HG02970 (cell line): ENCODE measurements at regions not wholly inside any gene's neighbourhood (a gene's known extent, or its start where the extent isn't known, plus 50 kb on each side); places are given as distances from the start of the nearest gene placed in this dataset.

Experiments
- ATAC-seq: cut with Tn5 transposase; IDR thresholded peaks from one replicate; pipeline ENCODE4 v1.9.1; 2021; ENCODE audit warnings: mild to moderate bottlenecking, moderate library complexity, moderate number of reproducible peaks; ENCODE audit not compliant: unreplicated experiment, low FRiP score

- no peak for ATAC-seq
These were observed 429.8 kb downstream of the BCOR start for GRCh38 chrX:39667736-39668482.

GRCh38 chrX:39669668-39670067 is 428.1 kb downstream of the BCOR start:
- ATAC-seq: no peak

DNA sequence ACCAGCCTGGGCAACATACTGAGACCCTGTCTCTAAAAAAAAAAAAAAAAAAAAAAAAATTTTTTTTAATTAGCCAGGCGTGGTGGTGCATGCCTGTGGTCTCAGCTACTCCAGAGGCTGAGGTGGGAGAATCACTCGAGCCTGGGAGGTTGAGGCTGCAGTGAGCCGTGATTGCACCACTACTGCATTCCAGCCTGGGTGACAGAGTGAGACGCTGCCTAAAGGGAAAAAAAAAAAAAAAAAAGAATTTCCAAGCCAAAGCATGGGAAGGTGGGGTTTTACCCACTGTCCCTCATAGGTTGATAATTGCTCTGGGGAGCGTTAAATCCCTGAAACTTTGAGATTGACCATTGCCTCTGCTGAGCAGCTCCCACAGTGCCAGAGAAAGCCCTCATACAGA is 427.5 kb downstream of the BCOR start:
- no peak for ATAC-seq

- ATAC-seq: no peak
These were observed 425.4 kb downstream of the BCOR start for GRCh38 chrX:39672405-39672804.

DNA sequence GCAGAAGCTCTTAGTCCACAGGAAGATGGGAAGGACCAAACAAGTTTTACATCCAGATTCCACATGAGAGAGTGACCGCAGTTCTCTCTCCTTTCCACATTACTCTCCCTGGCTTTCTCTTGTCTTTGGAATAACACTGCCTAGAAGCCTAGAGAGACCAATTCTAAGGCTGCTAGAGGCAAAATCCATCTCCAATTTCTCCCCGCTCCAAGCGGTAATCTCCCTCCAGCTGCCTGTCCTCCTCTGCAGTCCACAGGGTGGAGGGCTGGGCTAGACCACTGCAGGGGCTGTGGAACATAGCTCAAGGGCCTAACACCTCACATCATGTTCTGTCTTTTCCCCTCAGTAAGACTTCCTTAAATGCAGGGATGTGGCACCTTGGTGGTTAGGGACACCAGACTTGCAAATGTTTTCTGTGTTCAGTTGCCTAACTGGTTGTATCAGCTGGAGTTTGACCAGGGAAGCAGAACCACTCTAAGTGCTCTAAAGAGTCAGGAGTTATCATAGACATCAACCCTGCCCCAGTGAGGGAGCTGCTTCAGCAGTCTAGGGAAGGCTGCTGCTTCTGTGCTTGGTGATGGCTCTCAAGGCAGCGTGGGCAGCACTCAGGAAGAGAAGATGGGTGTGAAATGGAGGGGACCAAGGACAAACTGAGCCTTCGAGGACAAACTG is 423.1 kb downstream of the BCOR start:
- ATAC-seq: no peak

DNA sequence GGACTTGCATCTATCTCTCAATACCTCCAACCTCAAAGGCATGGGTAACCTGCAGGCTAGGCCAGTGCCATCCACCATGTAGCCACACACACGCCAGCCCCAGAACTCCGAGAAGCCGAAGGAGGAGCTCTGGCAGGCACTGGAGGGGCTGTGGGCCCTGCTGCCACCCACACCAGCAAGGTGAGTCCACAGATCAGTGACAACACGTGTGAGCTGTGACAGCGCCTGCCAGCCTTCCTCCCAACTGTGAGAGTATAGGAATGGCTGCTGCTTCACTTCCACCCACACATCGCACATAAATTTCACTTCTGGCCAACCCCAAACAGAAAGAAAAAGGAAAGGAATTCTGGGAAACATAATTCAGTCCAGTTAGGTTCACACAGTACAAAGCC is 422.6 kb downstream of the BCOR start:
- no peak for ATAC-seq

DNA sequence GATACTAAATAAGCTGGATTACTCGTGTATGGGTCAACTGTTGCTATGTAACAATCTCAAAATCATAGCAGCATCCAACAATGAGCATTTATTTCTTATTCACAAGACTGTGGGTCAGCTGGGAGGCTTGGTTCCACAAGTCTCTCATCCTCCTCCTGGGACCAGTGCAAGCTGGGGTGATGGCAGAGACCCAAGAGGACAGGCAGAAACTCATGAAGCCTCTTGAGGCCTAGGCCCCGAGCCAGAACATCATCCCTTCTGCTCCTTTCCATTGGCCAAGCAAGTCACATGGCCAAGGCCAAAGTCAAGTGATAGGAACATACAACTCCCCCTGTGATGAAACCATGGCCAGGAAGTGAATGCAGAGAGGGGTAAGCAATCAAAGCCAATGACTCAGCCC is 422.1 kb downstream of the BCOR start:
- ATAC-seq: no peak

GRCh38 chrX:39676434-39676833 is 421.3 kb downstream of the BCOR start:
- no peak for ATAC-seq

- ATAC-seq: no peak
These were observed 420.2 kb downstream of the BCOR start for GRCh38 chrX:39677585-39677977.

- no peak for ATAC-seq
These were observed 419.6 kb downstream of the BCOR start for GRCh38 chrX:39677978-39678791.

GRCh38 chrX:39678914-39679313 is 418.8 kb downstream of the BCOR start:
- ATAC-seq: no peak

DNA sequence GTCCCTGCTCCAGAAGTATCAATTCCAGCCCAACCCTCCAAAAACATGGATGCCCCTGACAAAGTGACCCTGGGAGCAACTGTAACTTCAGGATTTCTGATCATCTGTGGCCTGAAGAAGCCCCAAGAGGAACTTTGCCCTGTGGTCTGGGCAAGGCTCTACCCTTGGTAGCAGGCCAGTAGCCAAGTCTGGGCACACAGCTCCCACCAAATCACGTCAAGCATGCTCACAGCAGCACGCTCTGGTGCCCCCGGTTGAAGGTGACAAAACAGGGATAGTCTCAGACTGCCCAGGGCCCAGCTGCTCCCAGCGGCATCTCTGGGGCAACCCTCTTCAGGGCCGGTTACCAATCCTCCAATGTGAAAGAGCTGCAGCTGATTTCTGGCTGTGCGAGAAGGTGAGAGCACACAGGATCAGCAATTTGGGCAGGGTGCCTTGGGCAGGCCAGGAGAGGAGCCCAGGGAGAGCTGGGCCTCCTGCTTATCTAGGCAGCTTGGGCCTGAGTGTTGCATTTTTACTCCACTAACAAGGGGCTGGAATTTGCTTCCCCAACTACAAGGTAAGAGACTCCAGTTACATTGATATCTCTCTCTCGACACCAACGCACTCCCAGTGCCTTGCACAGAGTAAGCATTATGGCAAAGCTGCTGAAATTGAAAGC is 418.1 kb downstream of the BCOR start:
- ATAC-seq: no peak

GRCh38 chrX:39681885-39682284 is 415.9 kb downstream of the BCOR start:
- ATAC-seq: no peak

GRCh38 chrX:39682778-39683177 is 415.0 kb downstream of the BCOR start:
- no peak for ATAC-seq

- ATAC-seq: no peak
These were observed 409.6 kb downstream of the BCOR start for GRCh38 chrX:39688219-39688575.

- ATAC-seq: no peak
These were observed 409.0 kb downstream of the BCOR start for GRCh38 chrX:39688576-39689375.

GRCh38 chrX:39689376-39690104 is 408.2 kb downstream of the BCOR start:
- ATAC-seq: no peak

GRCh38 chrX:39690541-39691415 is 407.0 kb downstream of the BCOR start:
- no peak for ATAC-seq

DNA sequence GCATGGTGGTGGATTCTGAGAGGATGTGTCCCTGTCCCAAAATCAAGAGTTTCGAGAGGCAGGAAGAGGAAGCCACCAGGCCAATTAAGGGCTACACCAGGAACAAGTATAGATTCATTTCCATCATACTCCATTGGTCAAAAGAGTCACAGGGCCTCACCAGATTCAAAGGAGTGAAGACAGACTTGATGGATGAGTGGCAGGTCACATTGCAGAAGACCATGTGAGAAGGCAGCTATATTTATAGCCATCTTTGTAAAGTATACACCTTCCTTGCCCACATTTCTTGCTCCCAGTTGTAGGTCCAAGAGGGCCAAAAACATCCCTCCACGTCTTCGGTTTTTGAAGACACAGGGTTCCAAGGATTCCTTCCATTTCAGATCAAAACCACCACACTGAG is 406.0 kb downstream of the BCOR start:
- ATAC-seq: no peak
